Iris pigment epithelial cell (primary cell): ENCODE measurements at regions not wholly inside any gene's neighbourhood (a gene's known extent, or its start where the extent isn't known, plus 50 kb on each side); places are given as distances from the start of the nearest gene placed in this dataset.
"Not testable (repeated sequence)": the region's sequence is repeated elsewhere in the genome, so short reads cannot be mapped to it uniquely, and the experiment has no call there.

Source experiments
- DNase-seq: peaks from one replicate; pipeline ENCODE4 v3.0.0-alpha.2; 2011; ENCODE audit warnings: low read depth

DNA sequence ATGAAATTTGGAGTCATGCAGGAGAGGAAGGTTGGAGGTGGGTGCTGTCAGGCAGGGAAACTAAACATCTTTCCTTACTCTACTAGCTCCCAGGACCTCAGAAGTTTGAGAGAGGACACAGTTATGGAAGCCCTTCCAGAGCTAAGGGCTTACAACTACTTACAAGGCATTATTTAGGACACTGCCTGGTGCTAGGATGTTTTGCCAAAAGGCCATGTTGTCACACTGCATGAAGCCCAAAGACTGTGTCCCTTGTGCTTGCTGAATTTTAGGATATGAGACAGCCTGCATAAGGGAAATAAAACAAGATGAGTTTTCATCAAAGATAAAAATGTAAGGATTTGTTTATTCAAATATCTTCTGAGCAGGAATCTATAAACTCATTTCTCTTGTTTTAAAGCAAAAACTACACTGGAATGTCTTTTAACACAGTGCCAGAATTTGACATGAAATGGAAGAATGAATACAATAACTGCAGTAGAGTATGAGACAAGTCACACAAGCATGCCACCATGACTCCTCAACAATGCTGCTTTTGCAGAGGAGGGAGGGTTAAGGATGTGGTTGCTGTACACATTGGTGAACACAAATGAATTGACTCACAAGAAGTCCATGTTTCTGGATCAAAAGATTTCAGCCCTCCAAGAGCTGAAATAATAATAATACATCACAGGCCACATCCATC is 258.4 kb downstream of the SPRY2 start:
- DNase-seq, result peak; percentile 65

DNA sequence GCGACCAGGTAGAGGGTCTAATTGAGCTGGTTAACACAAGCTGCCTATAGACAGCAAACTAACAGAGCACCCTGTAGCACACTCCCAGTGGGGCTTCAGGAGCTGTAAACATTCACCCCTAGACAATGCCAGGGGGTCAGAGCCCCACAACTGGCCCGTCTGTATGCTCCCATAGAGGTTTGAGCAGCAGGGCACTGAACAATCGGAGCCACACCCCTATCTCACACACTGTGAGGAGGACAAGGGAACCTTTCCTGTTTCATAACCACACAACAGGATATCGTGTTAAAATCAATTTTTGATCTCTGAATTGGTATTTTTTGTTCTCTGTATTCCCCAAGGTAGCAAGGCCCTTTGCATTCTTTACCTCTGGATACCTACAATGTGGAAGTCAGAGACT is 266.1 kb downstream of the SPRY2 start:
- no peak for DNase-seq

GRCh38 chr13:80074143-80074752 is 266.7 kb downstream of the SPRY2 start:
- no peak for DNase-seq

GRCh38 chr13:80072231-80072630 is 268.7 kb downstream of the SPRY2 start:
- no peak for DNase-seq

GRCh38 chr13:80070024-80070703 is 270.8 kb downstream of the SPRY2 start:
- DNase-seq, result no peak

DNA sequence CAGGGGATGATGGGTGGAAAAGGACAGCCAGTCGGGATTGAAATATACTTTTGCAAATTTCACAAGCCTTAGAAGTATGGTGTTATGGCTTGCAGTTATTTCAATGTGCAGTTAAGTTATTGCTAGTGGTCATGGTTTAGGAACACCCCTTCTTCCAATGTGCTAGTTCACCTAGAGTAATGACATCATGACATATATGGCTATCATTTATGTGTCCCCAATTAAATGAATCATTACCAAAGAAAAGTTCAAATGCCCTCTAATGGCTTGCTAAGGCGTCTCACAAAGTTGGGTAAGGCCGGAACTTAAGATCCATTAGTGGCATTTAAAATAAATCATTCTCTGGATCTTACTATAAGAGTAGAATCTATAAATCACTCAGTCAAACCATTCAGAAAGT is 271.6 kb downstream of the SPRY2 start:
- no peak for DNase-seq

DNA sequence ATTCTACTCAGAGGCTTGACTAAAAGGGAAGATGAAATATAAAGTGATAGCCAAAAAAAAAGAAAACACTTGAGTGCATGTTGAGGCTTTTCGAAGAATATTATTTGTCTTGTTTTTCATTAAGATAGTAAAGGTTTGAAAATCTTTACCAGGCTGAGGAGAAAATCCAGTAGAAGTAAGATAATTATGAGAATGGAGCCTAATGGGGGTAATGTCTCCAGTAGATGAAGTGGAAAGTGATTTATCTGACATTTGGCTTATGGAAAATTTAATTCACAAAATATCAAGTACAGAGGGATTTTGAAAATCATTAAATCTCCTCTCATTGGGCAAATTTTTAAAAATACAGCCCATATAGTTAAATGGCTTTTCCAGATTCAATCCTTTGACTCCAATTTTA is 274.9 kb downstream of the SPRY2 start:
- no peak for DNase-seq

DNA sequence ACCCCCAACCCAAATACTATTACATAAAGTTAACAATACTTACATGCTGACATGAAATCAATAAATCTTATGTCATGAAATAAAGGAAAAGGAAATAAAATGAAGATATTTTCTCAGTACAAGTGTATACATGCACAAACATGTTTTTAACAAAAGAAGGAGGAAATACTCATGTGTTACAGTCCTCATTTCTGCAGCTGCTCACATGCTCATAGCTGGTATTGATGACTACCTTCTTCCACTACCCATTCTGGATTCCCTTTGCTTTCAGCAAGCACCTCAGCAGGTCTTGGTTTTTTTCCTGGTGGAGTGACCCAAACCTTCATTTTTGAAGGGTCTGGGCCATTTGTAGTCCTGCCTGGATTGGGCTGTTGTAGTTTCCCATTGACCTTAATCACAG is 278.5 kb downstream of the SPRY2 start:
- DNase-seq, result not testable (repeated sequence)

DNA sequence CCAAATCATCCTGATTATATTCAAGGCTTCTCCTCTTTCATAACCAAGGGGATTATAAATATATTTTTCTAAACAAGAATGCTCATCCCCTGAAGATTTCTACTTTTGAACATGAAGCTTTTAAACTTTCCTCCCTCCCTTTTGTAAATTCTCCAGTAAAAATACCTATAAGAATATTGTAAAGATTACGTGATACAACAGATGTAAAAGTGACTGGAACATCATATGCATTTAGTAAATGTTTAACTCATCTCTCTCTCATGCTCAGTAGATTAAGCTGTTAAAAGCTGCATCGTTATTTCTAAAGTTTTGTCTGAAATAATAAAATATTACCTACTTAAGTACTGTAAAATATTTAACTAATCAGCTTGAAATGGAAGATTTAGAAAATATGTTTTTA is 281.1 kb downstream of the SPRY2 start:
- DNase-seq, result no peak

DNA sequence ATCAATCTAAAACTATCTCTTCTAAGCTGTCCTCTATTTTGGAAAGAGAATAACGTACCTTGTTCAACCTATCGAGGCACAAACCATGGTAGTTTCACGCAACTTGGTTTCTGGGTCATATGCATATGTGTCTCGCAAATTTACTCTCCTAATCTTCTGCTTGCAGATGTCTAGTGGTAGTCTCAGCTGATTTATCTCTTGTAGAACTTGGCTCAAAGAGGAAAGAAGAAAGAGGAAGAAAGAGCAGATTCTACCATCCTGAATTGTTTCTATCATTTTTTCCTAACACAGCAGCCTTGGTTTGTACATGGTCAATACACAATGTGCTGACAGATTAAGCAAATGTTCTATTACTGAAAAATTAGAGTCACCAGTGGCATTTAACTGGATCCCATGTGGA is 282.3 kb downstream of the SPRY2 start:
- no peak for DNase-seq

DNA sequence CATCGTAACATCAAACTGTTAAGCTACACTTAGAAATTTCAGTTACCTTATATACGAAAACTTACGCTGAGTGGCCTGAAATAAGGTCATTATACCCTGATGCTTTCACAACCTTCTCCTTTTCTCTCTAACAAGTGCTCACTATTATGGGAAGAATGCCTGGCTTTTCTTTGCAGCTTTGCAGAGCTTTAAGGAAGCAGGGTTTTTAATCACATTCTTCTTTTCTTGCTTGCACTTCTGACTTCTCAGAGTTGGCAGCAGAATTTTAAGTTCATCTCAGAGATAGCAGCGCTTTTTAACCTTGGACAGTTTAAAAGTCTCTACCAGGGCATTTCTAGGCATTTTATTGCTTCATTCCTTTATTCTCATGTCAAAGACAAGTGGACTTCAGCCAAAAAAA is 285.1 kb downstream of the SPRY2 start:
- no peak for DNase-seq

DNA sequence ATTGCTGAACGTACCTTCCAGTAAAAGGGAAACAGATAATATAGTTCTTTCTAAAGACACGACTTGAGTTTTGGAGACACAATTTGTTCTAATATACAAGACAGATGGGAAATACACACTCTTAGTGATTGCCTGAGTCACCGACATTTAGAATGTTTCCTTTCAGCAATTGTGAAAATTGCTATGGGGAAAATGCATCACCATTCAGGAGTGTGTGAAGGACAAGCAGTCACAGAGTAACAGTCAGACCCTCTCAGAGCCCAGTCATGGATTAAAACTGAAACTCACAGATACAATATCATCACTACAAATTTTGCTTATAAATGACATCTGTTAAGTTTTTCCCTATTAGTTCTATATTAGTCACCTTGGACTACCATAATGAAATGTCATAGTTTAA is 286.1 kb downstream of the SPRY2 start:
- peak; percentile 16 for DNase-seq

DNA sequence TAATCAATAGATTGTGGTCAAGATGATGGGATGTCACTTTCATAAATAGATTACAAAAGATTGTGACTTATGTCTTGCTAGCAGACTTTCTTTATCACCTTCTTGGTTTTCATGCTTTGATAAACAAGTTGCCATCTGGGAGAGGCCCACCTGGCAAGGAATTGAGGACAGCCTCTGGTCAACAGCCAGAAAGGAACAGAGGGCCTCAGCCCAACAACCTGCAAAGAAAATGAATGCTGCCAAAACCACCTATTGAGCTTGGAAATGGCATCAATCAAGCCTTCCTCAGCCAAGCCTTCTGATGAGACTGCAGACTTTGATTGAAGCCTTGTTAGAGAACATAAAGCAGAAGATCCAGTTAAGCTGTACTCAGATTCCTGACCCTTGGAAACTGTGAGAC is 288.6 kb downstream of the SPRY2 start:
- DNase-seq, result no peak

DNA sequence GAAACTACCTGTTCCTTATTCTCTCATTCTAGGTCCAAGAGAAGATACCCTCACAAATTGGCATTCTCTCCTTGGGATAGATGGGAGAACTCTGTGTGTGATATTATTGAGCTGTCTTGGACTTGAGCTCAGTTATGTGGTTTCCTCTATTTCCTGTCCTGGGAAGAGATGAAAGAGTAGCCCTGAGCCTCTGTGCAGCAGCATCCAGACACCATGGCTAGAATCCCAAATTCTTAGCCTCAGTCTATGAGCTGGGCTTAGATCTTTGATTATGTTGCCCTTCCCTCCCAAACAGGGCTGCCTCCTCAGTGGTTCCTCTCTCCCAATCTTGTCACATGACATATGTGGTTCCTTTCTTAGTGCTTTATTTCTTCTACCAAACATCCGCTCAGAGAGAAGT is 290.7 kb downstream of the SPRY2 start:
- peak; percentile 31 for DNase-seq

GRCh38 chr13:80048802-80049201 is 292.1 kb downstream of the SPRY2 start:
- DNase-seq, result peak; percentile 98

GRCh38 chr13:80048030-80048429 is 292.9 kb downstream of the SPRY2 start:
- DNase-seq, result no peak

DNA sequence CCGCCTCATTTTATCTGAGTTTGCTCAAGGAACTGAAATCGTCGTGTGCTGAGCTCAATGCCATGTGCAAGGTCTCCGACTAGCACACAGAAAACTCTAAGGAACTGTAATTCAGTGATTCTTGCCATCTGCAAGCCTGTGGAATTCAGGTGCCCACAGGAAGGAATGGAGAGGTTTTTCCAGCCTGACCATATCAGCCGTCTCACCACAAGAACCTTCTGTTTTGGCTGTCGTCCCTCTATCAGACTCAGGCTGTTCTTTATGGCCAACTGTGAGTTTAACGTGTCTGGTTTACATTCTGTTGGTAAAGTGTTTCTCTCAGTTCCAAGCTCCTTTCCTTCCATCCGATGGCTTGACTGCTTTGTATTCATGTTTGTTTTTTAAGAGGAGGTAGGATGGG is 293.5 kb downstream of the SPRY2 start:
- DNase-seq, result peak; percentile 75

GRCh38 chr13:80040981-80041317 is 300.0 kb downstream of the SPRY2 start:
- no peak for DNase-seq

DNA sequence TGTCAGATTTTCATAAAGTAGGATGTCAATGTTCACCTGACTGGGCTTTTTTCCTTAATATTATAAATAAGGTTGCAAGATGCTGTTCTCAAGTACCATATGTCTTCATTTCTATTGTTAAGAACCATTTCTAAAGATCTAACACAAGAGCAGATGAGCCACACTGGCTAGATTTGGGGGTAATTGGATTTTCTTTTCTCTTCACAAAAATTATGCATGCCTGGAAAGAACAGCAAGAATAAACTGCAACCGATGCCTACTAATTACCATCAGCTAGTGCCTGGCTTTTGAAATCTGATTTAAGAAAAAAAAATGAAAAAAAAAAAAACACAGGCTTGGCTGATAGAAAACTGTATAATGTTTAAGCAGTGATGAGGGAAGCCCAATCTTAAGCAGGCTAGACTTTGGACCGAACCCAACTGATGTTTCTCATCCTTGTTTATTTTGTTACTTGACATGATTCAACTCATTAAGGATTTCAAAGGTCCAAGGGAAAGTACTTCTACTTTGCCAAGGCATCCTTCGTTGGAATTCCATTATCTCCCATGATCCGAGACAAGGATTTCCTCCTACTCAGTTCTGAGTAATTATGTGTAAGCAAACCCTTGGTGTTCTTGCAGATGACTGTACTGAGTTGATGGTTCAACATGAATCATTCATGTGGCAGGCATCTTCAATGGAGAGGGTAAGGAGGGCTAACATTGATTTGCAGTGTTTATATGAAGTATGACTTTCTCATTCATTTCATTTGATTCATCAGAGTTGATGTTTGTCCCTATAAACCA is 300.5 kb downstream of the SPRY2 start:
- peak; percentile 98 for DNase-seq

DNA sequence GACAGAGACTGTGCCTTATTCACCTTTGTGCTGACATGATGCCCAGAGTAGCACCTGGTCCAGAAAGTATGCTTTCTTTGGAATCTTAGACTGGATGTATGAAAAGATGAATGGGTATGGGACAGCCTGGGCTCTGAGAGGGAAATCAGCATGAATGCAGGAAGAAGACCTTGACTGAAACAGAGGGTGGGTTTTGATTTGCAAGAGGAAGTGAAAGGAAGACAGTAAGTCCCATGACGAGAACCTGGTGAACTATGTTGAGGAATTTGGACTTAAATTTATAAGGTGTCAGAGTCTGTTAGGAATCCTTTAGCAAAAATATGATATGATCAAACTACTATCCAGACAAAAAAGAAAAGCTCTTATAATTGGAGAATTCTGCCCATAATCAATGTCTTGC is 301.9 kb downstream of the SPRY2 start:
- no peak for DNase-seq

DNA sequence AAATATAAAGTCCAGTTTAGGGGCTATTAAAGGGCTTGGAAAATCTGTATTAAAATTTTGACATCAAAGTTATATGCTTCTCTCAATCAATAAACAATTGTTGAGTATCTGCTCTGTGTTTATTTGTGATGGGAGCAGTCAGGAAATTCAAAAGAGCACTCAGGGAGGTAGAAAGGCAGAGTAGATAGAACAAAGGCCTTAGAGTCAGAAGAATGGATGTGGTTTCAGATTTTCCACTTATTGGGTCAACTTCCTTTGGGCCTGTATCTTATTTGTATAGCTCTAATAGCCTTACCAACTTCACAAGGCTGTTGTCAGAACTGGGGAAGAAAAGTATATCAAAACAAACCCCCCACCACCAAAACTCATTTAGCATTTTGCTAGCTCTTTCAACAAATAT is 302.6 kb downstream of the SPRY2 start:
- DNase-seq, result no peak

DNA sequence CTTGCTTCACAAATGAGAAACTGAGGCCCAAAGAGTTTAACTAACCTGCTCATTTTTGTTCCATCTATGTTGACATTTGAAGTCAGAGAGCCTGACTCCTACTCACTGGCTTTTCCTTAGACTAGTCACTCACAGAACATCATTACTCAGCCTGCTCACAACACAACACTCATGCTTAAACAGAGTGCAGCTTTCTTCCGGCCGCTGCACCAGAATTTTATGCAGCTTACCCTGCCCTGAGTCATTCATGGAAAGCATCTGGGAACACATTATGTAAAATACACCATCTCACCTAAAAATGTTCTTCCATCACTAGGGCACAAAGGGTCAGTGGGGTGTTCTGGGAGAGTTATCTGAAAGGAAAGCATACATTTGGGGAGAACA is 303.4 kb downstream of the SPRY2 start:
- peak; percentile 95 for DNase-seq
